Left renal cortex interstitium (tissue), 4 donors: ENCODE measurements at regions not wholly inside any gene's neighbourhood (a gene's known extent, or its start where the extent isn't known, plus 50 kb on each side); places are given as distances from the start of the nearest gene placed in this dataset.

Source experiments
- DNase-seq, 4 donors: peaks; one replicate each; pipeline ENCODE4 v3.0.0-alpha.2; 2013; ENCODE audit warnings: low read depth in 4 of 4, low spot score in 2 of 4, missing footprints in 1 of 4

GRCh38 chr5:152274224-152274623 lies 130.9 kb downstream of the NMUR2 start:
- no peak for DNase-seq

GRCh38 chr5:152271420-152271819 lies 133.7 kb downstream of the NMUR2 start:
- peak in 1 of 4 donors; percentile 2 for DNase-seq

- no peak for DNase-seq
Observed at GRCh38 chr5:152270096-152270495, 135.0 kb downstream of the NMUR2 start.

GRCh38 chr5:152269533-152269932 lies 135.5 kb downstream of the NMUR2 start:
- DNase-seq: no peak

GRCh38 chr5:152264645-152265254 lies 140.3 kb downstream of the NMUR2 start:
- no peak for DNase-seq

GRCh38 chr5:152262667-152263066 lies 142.4 kb downstream of the NMUR2 start:
- no peak for DNase-seq

- no peak for DNase-seq
Observed at GRCh38 chr5:152260940-152261339, 144.1 kb downstream of the NMUR2 start.

GRCh38 chr5:152259702-152260101 lies 145.4 kb downstream of the NMUR2 start:
- DNase-seq: no peak

- DNase-seq: no peak
Observed at GRCh38 chr5:152256580-152256979, 148.5 kb downstream of the NMUR2 start.

GRCh38 chr5:152255411-152255810 lies 149.7 kb downstream of the NMUR2 start:
- no peak for DNase-seq

- no peak for DNase-seq
Observed at GRCh38 chr5:152247850-152248385, 157.2 kb downstream of the NMUR2 start.

GRCh38 chr5:152246401-152246800 lies 158.7 kb downstream of the NMUR2 start:
- peak in 3 of 4 donors; percentile 11 to 59 (median 18) for DNase-seq

GRCh38 chr5:152237531-152237930 lies 167.5 kb downstream of the NMUR2 start:
- no peak for DNase-seq

GRCh38 chr5:152226191-152226590 lies 178.9 kb downstream of the NMUR2 start:
- peak in 3 of 4 donors; percentile 10 to 17 (median 16) for DNase-seq

GRCh38 chr5:152221721-152222629 lies 183.1 kb downstream of the NMUR2 start:
- DNase-seq: no peak

GRCh38 chr5:152218694-152219093 lies 186.4 kb downstream of the NMUR2 start:
- no peak for DNase-seq

GRCh38 chr5:152205804-152206203 lies 199.3 kb downstream of the NMUR2 start:
- no peak for DNase-seq

- DNase-seq: no peak
Observed at GRCh38 chr5:152202321-152202720, 202.8 kb downstream of the NMUR2 start.

GRCh38 chr5:152193391-152194107 lies 211.5 kb downstream of the NMUR2 start:
- no peak for DNase-seq

GRCh38 chr5:152188251-152188650 lies 216.8 kb downstream of the NMUR2 start:
- no peak for DNase-seq

- no peak for DNase-seq
Observed at GRCh38 chr5:152187668-152188067, 217.4 kb downstream of the NMUR2 start.
